Progenitor cell of endocrine pancreas (in vitro differentiated cells): ENCODE measurements at regions not wholly inside any gene's neighbourhood (a gene's known extent, or its start where the extent isn't known, plus 50 kb on each side); places are given as distances from the start of the nearest gene placed in this dataset.
"Not testable (repeated sequence)": the region's sequence is repeated elsewhere in the genome, so short reads cannot be mapped to it uniquely, and the experiment has no call there.

Experiments
- DNase-seq: peaks from one replicate; pipeline ENCODE4 v3.0.0; 2021; ENCODE audit warnings: low spot score; ENCODE audit not compliant: unreplicated experiment
- H3K27ac Mint-ChIP-seq: 2 replicates; pipeline ENCODE4 v1.8.0; 2021; ENCODE audit warnings: mild to moderate bottlenecking, moderate library complexity, mixed read lengths
- H3K27me3 Mint-ChIP-seq: 2 replicates; pipeline ENCODE4 v1.8.0; 2021; ENCODE audit warnings: mixed read lengths
- H3K36me3 Mint-ChIP-seq: 2 replicates; pipeline ENCODE4 v1.8.0; 2022; ENCODE audit warnings: mixed read lengths; ENCODE audit not compliant: insufficient read depth
- H3K4me1 Mint-ChIP-seq: 2 replicates; pipeline ENCODE4 v1.8.0; 2021; ENCODE audit warnings: low read depth, mixed read lengths
- H3K4me3 Mint-ChIP-seq: 2 replicates; pipeline ENCODE4 v1.8.0; 2021; ENCODE audit warnings: low read depth, mild to moderate bottlenecking, moderate library complexity, mixed read lengths
- H3K9me3 Mint-ChIP-seq: 2 replicates; pipeline ENCODE4 v1.8.0; 2021; ENCODE audit warnings: low read depth, mixed read lengths
- TF ChIP-seq, protein P1 (sequence below): fragments of 200-600 bp; sonication (generic); IDR thresholded peaks from one replicate; pipeline ENCODE4 v1.5.0; 2021; ENCODE audit warnings: antibody characterized with exemption, mild to moderate bottlenecking; ENCODE audit not compliant: unreplicated experiment

DNA sequence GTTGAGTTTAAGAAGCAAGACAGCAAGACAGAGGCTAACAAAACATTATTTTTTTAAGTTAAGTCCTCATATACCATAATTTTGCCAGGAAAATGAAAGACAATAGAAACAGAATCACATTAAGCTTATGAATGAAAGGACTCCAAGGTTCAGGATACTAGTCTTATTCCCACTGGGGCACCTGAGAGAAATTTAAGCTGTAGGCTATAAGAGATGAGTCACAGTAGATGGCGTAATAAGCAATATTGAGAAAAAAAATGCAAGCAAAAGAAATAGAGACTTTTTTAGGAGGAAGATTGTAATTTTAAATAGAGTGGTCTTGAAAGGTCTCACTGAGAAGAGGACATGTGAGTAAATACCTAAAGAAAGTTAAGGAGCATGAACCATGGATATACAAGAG, 57.1 kb upstream of the KIF2B start:
- TF ChIP-seq, protein P1, sequence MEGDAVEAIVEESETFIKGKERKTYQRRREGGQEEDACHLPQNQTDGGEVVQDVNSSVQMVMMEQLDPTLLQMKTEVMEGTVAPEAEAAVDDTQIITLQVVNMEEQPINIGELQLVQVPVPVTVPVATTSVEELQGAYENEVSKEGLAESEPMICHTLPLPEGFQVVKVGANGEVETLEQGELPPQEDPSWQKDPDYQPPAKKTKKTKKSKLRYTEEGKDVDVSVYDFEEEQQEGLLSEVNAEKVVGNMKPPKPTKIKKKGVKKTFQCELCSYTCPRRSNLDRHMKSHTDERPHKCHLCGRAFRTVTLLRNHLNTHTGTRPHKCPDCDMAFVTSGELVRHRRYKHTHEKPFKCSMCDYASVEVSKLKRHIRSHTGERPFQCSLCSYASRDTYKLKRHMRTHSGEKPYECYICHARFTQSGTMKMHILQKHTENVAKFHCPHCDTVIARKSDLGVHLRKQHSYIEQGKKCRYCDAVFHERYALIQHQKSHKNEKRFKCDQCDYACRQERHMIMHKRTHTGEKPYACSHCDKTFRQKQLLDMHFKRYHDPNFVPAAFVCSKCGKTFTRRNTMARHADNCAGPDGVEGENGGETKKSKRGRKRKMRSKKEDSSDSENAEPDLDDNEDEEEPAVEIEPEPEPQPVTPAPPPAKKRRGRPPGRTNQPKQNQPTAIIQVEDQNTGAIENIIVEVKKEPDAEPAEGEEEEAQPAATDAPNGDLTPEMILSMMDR = no peak
- H3K4me3 Mint-ChIP-seq = no peak overlapping the region
- no peak overlapping the region for H3K27ac Mint-ChIP-seq
- H3K4me1 Mint-ChIP-seq = no peaks in the 10 kb centered on the region
- no peak for DNase-seq
- H3K9me3 Mint-ChIP-seq = no peaks in the 10 kb centered on the region
- H3K36me3 Mint-ChIP-seq = no peaks in the 10 kb centered on the region
- no peaks in the 10 kb centered on the region for H3K27me3 Mint-ChIP-seq

DNA sequence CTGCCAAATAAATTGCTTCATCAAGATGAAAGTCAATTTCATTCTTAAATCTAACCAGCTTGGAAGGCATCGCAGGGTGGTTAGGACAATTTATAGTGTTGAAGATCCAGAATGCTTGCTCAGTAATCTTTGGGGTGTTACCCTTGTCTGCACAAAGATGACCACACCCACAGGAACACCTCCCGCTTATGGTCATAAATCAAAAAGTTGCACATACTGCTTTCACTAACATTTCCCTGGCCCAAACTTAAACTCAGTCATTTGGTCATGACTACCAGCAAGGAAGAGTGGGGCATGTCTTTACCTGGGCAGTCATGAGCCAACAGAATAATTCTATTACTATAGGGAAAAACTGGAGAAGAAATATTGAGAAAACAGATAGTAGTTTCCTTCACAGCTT, 57.6 kb upstream of the KIF2B start:
- Mint-ChIP-seq H3K9me3 (no peaks in the 10 kb centered on the region), H3K36me3 (no peaks in the 10 kb centered on the region), H3K4me3 (no peak overlapping the region), H3K27ac (no peak overlapping the region), H3K4me1 (no peaks in the 10 kb centered on the region), H3K27me3 (no peaks in the 10 kb centered on the region)
- TF ChIP-seq, protein P1 = no peak
- DNase-seq = no peak

DNA sequence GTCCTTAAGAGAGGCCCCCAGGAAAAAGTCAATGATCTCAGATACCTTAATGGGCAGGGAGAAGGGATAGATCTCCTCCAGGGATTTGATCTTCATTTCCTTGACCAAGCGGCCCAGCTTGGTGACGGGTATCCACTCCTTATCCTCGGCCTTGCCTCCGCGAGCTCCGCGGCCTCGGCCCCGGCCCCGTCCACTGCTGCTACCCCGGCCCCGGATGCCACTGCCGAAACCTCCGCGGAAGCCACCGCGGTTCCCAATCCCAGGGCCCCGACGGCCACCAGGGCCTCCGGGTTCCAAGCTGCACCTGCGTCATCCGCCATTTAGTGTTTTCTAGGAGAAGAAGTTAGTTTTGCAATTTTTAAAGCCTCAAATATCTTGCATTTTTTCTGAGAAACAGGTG, 65.2 kb upstream of the KIF2B start:
- H3K4me1 Mint-ChIP-seq = no peaks in the 10 kb centered on the region
- no peak for DNase-seq
- no peak overlapping the region for H3K27ac Mint-ChIP-seq
- no peaks in the 10 kb centered on the region for H3K27me3 Mint-ChIP-seq
- H3K9me3 Mint-ChIP-seq = no peaks in the 10 kb centered on the region
- H3K36me3 Mint-ChIP-seq = no peaks in the 10 kb centered on the region
- no peak overlapping the region for H3K4me3 Mint-ChIP-seq
- TF ChIP-seq, protein P1 = no peak

- H3K36me3 Mint-ChIP-seq, H3K4me3 Mint-ChIP-seq, DNase-seq, H3K27me3 Mint-ChIP-seq, H3K9me3 Mint-ChIP-seq, H3K4me1 Mint-ChIP-seq, H3K27ac Mint-ChIP-seq: not testable (repeated sequence)
Measured at GRCh38 chr17:53757116-53757515, 65.6 kb upstream of the KIF2B start.

- no peaks in the 10 kb centered on the region for H3K36me3 Mint-ChIP-seq
Measured at GRCh38 chr17:53749178-53749577, 73.5 kb upstream of the KIF2B start.

DNA sequence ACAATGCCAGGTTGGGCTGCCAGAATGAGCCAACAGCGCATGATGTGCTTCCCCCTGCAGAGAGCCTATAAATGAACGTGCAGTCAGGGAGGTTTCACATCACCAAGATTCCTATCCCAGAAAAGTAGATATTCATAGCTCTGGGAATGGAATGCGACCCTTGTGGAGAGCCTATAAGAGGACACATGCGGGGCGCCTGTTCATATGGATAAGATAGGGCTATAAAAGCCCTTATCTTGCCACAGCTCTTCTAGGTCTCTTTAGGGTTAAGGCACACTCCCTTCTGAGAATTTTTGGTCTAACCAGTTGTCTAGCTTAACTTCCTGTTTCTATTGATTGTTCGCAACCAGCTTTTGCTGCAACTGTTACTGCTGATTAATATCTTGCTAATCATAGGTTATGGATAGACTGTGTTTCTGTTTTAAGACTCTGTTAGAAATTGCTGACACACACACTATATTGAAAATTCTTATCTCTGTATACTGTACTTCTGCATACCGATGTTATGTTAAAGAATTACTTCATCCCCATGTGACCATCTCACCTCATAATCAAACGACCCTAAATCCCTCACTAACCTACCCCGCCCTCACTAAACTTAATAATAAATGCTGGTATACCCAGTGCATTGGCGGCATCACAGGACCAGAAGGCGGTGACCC, 74.4 kb upstream of the KIF2B start:
- H3K4me3 Mint-ChIP-seq, H3K36me3 Mint-ChIP-seq, H3K27ac Mint-ChIP-seq, H3K4me1 Mint-ChIP-seq, DNase-seq, H3K27me3 Mint-ChIP-seq: not testable (repeated sequence)
- H3K9me3 Mint-ChIP-seq = peaks cover 10% of the 10 kb centered on the region

More at GRCh38 chr17:53749178-53749577, 73.5 kb upstream of the KIF2B start:
- Mint-ChIP-seq H3K27me3 (no peaks in the 10 kb centered on the region), H3K9me3 (peaks cover 10% of the 10 kb centered on the region), H3K4me1 (peaks cover 4% of the 10 kb centered on the region), H3K4me3 (no peak overlapping the region), H3K27ac (no peak overlapping the region)
- TF ChIP-seq, protein P1 = no peak
- DNase-seq = no peak
